ENCODE measurements at regions not wholly inside any gene's neighbourhood (a gene's known extent, or its start where the extent isn't known, plus 50 kb on each side); places are given as distances from the start of the nearest gene placed in this dataset.

DNA sequence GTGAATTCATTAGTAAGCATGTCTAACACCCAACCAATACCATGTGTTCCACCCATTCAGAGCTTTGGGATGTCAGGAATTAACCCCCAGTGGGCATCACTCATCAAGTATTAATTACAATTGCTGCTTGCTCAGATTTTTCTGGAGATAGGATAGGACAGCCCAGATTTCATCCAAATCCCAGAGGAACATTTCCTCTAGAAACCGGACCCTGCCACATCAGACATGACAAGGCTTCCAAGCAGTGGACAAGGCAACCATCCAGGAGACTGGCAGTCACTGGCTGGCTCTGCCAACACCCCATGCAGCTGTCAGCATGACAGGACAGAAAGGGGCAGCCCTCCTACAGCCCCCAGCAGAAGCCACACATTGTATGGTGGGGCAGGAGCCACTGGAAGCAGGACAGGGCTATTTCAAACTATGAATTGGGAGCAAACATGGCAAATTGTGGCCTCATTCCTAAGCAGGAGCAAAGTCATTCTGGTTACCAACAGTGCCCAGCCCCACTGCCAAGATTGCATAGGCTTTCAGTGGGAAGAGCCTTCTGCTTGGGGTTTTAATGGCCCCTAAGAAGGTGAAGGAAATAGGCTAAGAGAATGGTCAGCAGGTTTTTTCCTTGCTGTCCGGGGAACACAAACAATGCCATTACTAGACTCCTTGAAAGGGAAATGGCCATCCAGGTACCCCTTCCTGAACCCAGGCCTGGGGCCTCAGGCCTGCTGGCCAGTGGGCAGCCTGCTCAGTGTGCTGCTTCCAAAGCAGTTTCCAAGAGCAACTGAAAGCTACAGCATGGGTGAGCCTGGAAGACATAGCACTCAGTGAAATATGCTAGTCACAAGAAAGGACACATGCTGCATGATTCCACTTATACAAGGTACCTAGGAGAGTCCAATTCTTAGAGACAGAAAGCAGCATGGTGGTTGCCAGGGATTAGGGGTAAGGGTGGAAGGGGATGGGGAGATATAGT, 294.7 kb upstream of the SLC30A5 start:
- peak; percentile 30 to 34 for DNase-seq (ENCODE audit: low read depth in 2 of 2)

DNA sequence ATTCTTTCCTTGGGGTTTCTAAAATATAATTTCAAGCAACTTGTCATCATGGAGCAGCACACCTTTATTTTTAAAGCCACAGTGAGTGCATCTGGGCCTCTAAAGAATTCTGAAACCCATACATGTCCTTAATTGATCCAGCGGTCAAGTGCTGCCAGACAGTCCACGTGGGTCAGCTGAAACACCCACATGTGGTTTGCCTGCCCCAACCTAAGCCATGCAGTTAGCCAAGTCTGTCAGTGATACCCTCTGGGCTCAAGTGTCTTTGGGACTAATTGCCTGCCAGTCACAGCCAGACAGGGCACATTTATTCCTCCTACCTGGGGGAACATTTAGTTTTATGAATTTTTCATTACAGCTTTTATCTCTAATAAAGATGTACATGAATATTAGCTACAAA, 291.4 kb upstream of the SLC30A5 start:
- no peak for DNase-seq (ENCODE audit: low read depth in 2 of 2)

DNA sequence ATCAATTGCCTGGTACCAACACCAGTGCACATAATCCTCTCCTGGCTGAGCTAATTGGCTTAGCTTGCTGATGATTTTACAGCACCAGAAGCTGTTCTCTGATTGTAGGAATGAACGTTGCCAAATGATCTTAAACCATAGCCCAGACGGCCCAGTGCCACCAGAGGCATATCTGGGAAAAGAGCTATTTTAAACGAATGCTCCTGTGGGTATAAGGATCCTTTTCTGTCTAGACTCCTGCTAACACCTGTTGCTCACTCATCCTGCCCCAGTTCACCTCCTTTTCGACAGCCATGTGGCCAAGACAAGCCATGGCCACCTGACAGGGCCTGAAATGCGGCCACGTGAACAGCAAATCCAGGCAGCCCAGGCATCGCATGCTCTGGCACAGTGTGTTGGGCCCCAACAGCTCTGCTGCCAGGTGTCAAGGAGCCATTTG, 289.9 kb upstream of the SLC30A5 start:
- no peak for DNase-seq (ENCODE audit: low read depth in 2 of 2)

DNA sequence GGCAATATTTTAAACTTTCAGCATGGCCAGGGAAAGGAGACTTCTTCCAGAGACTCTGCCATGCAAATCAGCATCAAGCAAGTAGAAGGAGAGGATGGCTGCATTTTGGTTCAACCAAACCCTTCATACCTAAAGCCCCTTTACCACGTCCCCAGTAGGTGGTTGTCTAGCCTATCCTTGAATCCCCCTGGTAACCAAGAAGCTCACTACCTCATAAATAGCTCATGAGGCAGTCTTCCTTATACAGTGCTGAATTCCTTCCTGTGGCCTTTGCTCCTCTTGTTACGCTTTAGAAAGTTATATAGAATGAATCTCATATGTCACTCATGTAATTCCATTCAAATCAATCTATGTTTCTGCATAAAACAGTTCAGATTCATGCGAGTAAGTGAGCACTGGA, 289.5 kb upstream of the SLC30A5 start:
- no peak for DNase-seq (ENCODE audit: low read depth in 2 of 2)

DNA sequence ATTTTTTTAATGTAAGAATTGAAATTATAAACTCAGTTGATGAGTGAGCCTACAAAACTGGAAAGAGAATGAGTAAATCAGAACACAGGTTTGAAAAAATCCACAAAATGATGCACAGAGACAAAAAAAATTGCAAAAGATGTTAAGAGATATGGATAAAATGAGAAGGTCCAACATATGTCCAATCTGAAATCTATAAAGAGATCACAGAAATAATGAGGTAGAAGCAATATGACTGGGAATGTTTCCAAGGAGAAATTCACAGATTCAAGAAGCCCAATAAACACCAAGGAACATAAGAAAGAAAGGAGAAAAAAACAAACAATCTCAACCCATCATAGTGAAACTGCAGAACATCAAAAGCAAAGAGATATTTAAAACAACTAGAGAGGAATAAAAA, 288.4 kb upstream of the SLC30A5 start:
- no peak for DNase-seq (ENCODE audit: low read depth in 2 of 2)

DNA sequence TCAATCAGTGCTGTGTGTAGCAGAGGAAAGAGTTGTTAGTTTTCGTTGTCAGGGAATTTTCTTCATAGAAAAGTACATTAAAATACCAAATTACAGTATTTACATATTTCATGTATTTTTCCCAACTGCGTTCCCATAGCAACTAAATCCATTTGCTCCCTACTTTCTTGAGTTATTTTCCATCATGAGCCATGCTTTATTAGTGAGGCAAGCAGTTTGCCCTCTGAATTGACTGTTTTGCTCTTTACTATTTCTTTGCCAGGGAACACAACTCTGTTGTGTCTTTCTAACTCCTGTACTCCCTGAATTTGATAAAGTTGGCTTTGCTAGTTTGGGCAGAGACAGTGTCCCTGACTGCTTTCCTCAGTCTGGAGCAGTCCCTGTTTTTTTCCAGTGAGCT, 276.2 kb upstream of the SLC30A5 start:
- no peak for DNase-seq (ENCODE audit: low read depth in 2 of 2)

DNA sequence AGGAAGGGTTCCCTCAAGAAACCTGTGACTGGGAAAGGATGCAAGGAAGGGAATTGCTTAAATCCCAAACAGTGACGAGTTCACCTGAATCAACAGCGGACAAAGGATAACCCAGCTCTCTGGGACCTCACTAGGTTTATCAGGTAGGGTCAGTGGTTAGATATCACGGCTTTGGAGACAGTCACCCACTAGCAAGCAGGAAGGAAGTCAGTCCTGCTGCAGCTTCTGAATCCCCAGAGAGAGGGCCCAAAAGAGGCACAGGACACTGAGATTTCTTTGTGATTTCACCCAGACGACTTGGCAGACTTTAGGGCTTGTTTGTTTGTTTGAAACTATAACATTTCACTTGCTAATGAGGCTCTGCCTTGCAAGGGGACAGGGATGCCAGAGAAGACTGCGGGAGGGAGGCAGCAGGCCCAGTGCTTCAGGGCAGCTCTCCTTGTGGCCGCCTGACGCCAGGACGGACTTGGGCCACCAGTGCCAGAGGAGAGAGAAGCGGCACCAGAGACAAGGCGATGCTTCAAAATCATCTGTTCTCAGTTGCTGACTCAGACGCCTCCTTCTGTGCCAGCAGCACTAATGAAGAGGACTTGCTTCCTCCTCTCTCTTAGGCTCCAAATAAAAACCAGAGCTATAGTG, 275.6 kb upstream of the SLC30A5 start:
- DNase-seq (ENCODE audit: low read depth in 2 of 2): no peak

DNA sequence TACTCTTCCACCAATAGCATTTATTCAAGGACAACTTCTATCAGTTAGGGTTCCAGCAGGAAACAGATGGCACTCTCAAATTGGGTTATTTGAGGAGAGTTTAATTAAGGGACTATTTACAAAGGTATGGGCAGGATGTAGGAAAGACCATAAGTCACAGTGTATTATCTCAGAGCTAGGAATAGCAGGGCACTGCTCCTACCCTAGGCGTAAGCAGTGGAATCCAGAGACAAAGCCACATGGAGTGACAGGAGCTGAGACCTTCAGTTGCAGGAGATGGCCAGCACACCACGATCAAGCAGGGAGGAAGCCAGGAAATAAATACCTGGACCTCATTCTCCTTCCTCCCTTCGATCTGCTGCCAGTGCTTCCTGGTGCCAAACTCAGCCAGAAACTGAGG, 274.9 kb upstream of the SLC30A5 start:
- DNase-seq (ENCODE audit: low read depth in 2 of 2): no peak

DNA sequence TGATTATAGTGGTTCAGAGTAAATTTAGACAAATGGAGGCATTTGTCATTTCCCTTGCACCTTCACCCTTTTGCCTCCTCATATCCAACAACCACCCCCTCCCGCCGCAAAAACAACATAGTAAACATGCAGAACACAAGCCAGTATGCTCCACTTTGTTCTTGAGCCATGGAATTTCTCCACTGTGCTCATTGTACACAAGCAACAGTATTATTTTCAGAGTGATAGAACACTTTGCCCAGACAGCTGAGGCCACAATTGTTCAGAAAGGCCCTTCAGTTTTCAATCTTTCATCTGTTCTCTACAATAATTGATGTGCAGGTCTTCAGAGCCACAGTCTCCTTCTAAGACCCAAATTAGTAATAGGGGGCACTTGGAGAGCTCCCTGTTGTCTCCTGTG, 272.8 kb upstream of the SLC30A5 start:
- no peak for DNase-seq (ENCODE audit: low read depth in 2 of 2)

DNA sequence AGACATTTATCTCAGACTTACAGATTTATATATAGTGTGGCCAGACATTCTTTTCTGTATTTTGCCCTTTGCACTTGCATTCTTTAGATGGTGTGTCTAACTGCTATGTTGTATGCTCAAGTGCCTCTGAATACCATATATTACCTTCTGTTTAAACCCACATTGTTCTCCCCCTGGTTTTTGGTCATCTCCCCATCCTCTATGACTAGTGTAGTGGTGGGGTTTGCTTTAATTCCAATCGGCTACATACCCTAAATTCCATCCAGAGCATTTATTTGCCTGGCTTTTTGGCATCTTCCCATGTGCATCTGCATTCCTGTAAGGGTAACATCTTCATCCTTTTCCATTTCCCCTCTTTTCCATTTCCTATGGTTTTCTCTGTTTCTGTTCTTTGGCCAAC, 271.0 kb upstream of the SLC30A5 start:
- no peak for DNase-seq (ENCODE audit: low read depth in 2 of 2)

DNA sequence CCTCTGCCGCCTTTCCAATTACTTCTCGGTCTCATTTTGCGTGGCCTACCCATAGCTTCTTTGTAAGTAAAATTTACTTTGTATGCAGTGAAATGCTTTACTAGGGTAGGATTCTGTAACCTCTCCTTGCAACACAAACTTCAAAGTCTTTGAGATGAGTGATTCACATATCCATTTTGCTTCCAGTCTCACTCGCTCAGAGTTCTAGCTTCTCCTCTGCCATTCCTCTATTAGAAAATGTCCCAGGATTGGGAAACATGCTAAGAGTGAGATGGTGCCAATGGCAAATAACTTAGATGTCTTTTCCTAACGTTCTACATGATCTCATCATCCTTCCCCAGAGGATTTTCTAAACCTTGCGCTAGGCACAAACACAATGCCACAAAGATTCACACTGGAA, 270.5 kb upstream of the SLC30A5 start:
- no peak for DNase-seq (ENCODE audit: low read depth in 2 of 2)

DNA sequence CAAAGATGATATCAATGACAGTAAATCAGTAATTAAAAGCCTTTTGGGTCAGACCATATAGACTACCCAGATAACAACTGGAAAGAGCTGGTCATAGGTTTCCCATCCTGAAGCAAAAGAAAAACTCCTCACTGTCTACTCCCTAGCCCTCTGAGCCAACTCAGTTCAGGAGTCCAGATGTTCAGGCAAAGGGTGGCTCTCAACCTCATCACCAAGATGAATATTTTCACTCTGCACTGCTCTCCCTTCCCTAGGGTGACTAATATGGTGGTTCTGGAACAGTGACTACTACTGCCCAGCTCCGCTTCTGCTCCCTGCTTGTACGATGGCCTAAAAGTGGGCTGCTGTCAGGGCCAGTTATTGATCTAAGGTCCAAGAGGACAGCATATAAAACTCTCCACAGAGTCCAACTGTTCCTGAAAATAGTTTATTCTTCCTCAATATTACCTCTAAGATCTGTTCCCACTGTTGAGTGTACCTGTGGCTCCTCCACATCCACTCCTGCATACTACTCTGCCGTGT, 263.4 kb upstream of the SLC30A5 start:
- DNase-seq (ENCODE audit: low read depth in 2 of 2): no peak

DNA sequence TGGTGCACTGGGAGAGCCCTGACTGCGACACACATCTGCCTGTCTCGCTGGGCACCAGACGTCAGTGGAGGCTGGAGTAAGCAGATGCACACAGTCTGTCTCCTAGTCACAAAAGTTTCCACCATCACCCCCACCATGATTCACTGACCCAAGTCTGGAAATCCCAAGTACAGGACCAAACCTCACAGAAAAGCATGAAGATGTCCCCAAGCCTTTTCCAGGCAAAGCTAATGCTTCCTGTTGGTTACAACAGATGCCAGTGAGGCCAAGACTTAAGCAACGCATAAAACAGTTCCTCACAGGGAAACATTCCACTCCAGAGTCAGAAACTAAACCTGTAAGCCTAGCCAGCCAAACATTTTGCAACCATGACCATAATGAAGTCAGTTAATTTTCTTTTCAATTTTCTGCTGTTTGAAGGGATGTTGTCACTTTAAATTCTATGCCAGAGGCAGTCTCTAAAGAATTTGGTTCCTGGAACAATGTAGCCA, 259.3 kb upstream of the SLC30A5 start:
- DNase-seq (ENCODE audit: low read depth in 2 of 2): no peak

DNA sequence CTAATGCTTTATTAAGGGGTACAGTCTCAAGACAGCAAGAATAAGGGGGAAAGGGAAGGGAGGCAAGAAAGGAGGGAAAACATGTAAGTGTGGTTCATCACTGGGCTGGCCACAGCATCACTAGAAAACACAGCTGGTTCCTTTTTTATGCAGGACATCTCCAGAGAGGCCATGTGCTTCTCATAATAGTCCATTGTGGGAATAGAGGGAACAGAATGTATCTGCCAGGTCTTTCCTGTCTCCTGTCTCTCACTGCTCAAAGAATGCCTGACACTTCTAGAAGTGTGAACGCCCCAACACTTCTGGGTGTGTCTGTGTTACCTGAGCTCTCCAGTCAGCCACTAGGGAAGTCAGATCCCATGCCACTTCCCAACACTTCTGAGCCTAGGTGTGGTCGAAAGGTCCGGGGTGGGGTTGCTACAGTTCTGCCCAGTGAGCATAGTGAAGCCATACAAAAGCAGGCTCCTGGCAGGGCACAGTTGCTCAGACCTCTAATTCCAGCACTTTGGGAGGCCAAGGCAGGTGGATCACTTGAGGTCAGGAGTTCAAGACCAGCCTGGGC, 255.6 kb upstream of the SLC30A5 start:
- DNase-seq (ENCODE audit: low read depth in 2 of 2): no peak

DNA sequence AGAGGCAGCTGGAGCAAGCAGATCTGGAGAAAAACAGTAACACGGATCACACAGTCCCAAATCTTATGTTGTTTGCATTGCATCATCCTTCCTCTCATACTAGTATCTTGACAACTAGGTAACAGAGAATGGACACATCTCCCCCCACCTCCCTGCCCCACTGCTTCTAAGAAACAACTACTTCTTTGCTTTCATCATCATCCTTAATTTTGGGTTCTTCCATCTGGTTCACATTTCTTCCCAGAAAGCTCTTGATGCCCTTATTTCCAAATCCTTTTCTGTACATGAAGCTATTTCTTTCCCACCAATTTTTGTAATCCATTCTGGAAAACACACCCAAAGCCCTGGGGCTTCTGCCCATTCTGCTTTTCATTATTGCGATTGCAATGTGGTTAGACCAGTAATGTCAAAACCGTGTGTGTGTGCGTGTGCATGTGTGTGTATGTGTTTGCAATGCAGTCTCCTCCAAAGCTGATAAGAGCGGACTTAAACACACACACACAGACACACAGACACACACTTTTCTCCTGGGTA, 254.7 kb upstream of the SLC30A5 start:
- peak; percentile 91 to 94 for DNase-seq (ENCODE audit: low read depth in 2 of 2)

DNA sequence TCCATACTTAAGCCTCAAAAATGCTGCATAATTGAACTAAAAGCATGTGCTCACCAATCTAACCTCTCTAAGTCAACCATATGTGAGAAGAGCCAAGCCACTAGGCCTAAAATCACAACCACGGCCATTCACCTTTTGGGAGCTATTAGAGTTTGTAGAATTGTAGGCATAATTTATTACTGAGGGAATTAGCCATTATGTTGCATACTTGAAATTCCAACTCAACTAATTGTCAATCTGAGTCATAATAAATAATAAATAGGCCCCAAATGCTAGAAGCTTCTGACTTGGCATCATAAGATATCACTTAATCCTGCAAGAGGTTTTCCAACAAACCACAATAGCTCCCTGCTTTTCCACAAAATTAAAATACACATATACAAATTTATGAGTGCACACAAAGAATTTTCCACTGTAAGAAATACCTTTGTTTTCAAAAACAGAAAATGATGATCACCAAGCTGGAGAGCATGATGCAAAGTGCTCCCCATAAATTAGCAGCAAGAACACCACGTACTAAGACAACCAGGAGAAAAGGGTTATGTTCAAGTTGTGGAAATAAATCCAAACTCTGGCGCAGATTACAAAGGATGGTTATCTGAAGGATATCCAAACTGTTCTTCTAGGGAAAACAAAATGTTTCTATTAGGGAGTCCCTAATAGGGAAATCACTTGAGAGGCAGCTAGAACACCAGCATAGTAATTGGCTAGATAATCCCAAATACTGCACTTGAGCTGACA, 250.0 kb upstream of the SLC30A5 start:
- no peak for DNase-seq (ENCODE audit: low read depth in 2 of 2)

DNA sequence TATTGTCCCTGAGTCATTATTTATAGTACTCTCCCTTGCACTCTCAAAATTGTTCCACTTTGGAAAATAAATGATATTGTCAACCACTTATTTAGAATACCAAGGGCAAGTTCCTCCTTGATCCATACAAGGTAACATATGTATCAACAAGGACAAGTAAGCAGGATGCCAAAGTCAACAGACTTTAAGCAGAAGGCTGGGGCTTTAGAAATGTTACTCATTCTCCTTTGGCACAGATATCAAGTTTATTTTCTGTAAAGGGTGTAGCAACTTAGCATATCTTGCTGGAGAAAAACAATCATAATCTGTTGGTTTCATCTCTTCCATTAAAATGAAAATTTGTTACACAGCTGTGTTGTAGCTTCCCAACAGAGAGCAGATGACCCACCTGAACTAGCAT, 248.7 kb upstream of the SLC30A5 start:
- DNase-seq (ENCODE audit: low read depth in 2 of 2): no peak

DNA sequence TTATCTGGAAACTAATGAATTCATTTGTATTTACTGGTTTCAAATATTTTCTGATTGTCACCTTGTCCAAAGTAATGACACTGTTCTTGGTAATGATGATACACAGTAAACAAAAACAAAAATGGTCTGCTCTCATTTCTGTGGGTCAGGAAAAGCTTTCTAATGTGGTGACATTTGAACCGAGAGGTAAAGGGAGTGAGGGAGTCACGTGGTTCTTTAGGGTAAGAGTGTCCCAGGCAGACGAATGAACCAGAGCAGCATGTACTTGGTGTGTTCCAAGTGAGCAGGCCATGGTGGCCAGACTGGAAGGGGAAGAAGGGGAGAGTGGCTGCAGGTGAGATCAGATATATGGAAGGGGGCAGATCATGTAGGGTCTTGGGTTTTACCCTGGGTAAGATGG, 247.0 kb upstream of the SLC30A5 start:
- no peak for DNase-seq (ENCODE audit: low read depth in 2 of 2)

DNA sequence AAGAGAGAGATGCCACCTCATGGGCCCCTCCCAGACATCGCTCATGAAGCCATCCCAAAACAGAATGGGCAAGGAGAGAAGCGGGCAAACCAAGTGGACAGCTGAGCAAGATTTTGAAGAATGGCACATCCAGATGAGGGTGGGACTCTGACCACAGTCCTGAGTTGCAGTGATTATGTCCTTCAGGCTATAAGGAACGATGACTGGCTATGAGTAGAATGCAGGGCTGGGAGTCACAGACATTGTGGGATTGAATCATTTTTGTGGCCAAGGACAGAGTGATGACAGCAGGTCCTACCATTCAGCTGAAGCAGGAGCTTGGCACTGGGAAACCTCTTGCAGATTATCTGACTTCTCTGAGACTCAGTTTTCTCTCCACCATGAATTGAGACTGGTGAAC, 245.7 kb upstream of the SLC30A5 start:
- no peak for DNase-seq (ENCODE audit: low read depth in 2 of 2)

DNA sequence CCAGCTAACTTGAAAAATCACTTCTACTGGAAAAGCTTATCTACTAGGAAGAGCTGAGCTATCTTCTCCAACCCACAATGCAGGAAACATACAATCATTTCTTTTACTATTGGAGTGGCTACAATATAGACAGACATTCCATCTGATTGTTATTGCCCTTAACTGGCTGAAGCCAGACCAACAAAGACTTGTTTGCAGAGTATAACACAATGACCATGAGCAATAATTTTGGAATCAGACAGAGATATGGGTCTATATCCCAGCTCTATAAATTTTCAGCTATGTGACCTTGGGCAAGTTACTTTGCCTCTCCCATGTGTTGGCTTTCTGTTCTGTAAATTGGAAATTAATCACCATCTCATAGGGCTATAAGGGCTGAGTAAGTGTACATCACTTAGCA, 244.7 kb upstream of the SLC30A5 start:
- no peak for DNase-seq (ENCODE audit: low read depth in 2 of 2)

DNA sequence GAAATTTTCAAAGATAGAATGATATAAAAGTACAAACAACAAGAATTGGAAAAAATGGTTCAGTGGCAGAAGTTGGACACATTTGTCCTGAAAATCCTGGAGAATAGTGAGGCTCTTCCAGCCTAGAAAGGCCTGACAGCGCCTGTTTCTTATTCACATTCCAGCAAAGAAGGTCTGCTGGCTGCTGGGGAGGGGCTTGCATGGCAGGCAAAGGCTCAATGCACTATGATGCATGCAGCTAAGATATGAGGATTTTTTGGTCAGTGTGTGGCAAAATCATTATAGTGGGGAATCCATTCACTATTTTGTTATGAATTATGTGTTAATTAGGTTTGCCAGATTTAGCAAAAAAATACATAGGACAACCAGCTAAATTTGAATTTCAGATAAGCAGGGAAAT, 243.9 kb upstream of the SLC30A5 start:
- no peak for DNase-seq (ENCODE audit: low read depth in 2 of 2)

DNA sequence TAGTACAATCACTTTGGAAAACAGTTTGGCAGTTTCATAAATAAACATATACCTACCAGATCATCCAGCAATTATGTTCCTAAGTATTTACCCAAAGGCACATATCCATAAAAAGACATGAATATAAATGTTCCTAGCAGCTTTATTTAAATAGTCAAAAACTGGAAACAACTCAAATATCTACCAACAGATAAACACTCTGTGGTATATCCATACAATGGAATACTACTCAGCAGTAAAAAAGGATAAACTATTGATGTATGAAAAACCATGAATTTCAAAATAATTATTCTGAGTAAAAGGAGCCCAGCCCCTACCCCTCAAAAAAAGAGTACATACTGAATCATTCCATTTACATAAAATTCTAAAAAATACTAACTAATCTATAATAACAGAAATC, 232.7 kb upstream of the SLC30A5 start:
- DNase-seq (ENCODE audit: low read depth in 2 of 2): no peak

All from fibroblast of skin of left biceps (primary cell).